ENCODE measurements at regions not wholly inside any gene's neighbourhood (a gene's known extent, or its start where the extent isn't known, plus 50 kb on each side); places are given as distances from the start of the nearest gene placed in this dataset.

DNA sequence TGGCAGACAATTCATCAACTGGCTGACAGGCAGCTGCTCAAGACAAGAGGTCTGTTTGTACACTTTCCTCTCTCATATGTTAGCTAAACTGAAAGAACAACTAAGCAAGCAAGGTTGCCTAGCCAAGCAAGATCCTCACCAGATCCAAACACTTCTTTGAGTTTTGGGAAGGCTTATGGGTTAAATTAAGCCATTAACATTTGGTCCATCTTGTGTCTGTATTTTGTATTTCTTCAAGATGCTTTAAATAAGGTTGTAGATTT lies 170.4 kb upstream of the RAI14 start:
- intact Hi-C loops (cut with DNase I) = loop anchor here (10.0 kb wide), 1 partner anchor 409 kb away; no protein-coding TSS in a partner anchor
- no peaks in the 10 kb centered on the region for H3K27me3 ChIP-seq
- no peak for TF ChIP-seq POLR2A (IDR thresholded peaks at IDR 0.05)
- TF ChIP-seq, protein P1, sequence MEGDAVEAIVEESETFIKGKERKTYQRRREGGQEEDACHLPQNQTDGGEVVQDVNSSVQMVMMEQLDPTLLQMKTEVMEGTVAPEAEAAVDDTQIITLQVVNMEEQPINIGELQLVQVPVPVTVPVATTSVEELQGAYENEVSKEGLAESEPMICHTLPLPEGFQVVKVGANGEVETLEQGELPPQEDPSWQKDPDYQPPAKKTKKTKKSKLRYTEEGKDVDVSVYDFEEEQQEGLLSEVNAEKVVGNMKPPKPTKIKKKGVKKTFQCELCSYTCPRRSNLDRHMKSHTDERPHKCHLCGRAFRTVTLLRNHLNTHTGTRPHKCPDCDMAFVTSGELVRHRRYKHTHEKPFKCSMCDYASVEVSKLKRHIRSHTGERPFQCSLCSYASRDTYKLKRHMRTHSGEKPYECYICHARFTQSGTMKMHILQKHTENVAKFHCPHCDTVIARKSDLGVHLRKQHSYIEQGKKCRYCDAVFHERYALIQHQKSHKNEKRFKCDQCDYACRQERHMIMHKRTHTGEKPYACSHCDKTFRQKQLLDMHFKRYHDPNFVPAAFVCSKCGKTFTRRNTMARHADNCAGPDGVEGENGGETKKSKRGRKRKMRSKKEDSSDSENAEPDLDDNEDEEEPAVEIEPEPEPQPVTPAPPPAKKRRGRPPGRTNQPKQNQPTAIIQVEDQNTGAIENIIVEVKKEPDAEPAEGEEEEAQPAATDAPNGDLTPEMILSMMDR (IDR thresholded peaks at IDR 0.05) = no peak
- H3K27ac ChIP-seq = no peak overlapping the region
- no peak overlapping the region for H3K4me3 ChIP-seq
- DNase-seq = no peak
- H3K9me3 ChIP-seq (replicated peaks in 1 of 3) = no peaks in the 10 kb centered on the region
- no peaks in the 10 kb centered on the region for H3K36me3 ChIP-seq (replicated peaks in 1 of 2)
- H3K4me1 ChIP-seq (replicated peaks in 1 of 2) = peaks cover 0 to 4% of the 10 kb centered on the region in 2 donors

DNA sequence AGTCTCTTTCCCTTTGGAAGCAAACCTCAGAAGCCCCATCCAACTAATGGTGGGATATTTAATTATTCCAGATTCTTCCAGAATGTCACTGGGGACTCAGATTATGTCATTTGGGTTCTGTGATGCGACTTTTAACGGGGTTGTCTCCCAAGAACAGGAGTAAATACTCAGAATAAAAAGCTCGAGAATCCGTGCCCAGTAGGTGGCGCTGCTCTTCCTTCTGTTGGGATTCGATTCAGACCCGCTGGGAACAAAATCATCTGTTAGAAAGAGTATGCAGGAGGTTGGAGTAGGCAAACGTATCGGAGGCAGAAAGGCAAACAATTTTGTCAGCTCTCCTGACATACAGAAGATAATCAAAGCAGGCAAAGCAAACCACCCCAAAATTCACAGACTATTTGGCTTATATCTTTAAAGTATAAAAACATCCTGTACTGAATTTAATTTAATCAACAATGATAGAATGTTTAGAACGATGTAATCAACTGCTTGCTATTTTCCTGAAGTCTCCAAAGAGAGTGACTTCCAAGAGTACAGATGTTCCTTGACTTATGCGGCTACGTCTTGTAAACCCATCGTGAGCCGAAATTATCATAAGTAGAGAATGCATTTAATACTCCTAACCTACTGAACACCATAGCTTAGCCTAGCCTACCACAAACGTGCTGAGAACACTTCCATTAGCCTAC lies 169.8 kb upstream of the RAI14 start:
- intact Hi-C loops (cut with DNase I) = loop anchor here (10.0 kb wide), 1 partner anchor 408 kb away; no protein-coding TSS in a partner anchor
- 18 to 21% (median 20%) methylated on average over 15 of the region's 15 CpGs for WGBS, 4 donors

DNA sequence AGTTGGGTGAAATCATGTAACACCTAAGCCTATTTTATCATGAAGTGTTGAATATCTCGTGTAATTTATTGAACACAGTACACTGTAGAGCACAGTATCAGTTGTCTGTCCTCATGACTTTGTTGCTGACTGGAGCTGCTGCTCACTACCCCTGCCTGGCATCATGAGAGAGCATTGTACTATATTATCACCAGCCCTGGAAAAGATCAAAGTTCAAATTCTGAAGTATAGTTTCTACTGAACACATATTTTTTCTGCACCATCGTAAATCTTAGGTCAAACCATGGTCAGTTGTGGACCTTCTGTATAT lies 169.3 kb upstream of the RAI14 start:
- Histone ChIP-seq H3K4me1 (replicated peaks in 1 of 2) (peaks cover 0 to 4% of the 10 kb centered on the region in 2 donors), H3K27me3 (no peaks in the 10 kb centered on the region), H3K4me3 (no peak overlapping the region), H3K27ac (peak overlapping the region in 1 of 5 donors; percentile 20), H3K9me3 (replicated peaks in 1 of 3) (no peaks in the 10 kb centered on the region), H3K36me3 (replicated peaks in 1 of 2) (no peaks in the 10 kb centered on the region)
- intact Hi-C loops (cut with DNase I) = loop anchor here (10.0 kb wide), 1 partner anchor 408 kb away; no protein-coding TSS in a partner anchor
- DNase-seq = no peak
- WGBS, 4 donors = 38 to 42% (median 39%) methylated on average over 2 of the region's 2 CpGs
- no peak for TF ChIP-seq POLR2A (IDR thresholded peaks at IDR 0.05)
- TF ChIP-seq, protein P1 (IDR thresholded peaks at IDR 0.05) = no peak

More for the DNA sequence above, 169.8 kb upstream of the RAI14 start:
- DNase-seq = peak; percentile 67 to 93 (median 86)
- no peaks in the 10 kb centered on the region for H3K36me3 ChIP-seq (replicated peaks in 1 of 2)
- H3K4me1 ChIP-seq (replicated peaks in 1 of 2) = peaks cover 0 to 4% of the 10 kb centered on the region in 2 donors
- H3K27me3 ChIP-seq = no peaks in the 10 kb centered on the region
- no peaks in the 10 kb centered on the region for H3K9me3 ChIP-seq (replicated peaks in 1 of 3)
- TF ChIP-seq POLR2A (IDR thresholded peaks at IDR 0.05) = no peak
- TF ChIP-seq, protein P1 (IDR thresholded peaks at IDR 0.05) = peak; percentile 72 to 86 (median 82)
- H3K4me3 ChIP-seq = no peak overlapping the region
- H3K27ac ChIP-seq = peak overlapping the region in 1 of 5 donors; percentile 20

DNA sequence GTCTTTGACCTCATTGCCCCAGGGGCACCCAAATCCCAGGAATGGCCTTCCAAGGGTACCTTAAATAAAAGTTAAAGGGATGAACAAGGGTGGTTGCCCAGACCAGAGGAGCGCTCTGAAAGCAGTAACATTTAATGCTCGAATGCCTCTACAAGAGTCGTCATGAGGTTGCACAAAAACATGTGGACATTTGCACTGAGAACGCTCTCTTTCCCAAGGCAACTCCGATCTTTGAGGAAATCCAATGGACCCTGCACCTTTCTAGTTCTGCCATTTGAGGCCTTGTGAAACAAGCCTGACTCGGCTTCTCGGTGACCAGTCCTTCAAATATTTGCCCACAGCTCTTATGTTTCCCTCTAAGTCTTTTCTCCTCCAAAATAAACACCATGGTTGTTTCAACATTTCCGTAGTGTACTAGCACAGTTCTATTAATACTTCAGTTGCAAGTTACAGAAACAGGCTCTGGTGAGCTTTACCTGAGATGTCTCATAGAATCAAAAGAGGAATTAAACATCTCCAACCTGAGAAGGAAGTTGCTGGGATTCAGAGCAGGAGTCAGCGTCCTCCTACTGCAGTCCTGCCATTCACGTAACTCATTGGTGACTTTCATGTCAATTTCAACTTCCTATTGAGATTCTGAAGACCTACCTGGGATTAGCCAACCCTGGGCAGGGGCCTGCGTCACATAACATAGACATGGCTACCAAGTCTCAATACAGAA lies 168.8 kb upstream of the RAI14 start:
- WGBS, 4 donors = 76 to 85% (median 80%) methylated on average over 11 of the region's 11 CpGs
- no peak overlapping the region for H3K4me3 ChIP-seq
- TF ChIP-seq POLR2A (IDR thresholded peaks at IDR 0.05) = no peak
- TF ChIP-seq, protein P1 (IDR thresholded peaks at IDR 0.05) = no peak
- peaks cover 0 to 4% of the 10 kb centered on the region in 2 donors for H3K4me1 ChIP-seq (replicated peaks in 1 of 2)
- no peaks in the 10 kb centered on the region for H3K27me3 ChIP-seq
- H3K27ac ChIP-seq = peak overlapping the region in 1 of 5 donors; percentile 65
- intact Hi-C loops (cut with DNase I) = loop anchor here (10.0 kb wide), 1 partner anchor 407 kb away; no protein-coding TSS in a partner anchor
- no peaks in the 10 kb centered on the region for H3K36me3 ChIP-seq (replicated peaks in 1 of 2)
- no peaks in the 10 kb centered on the region for H3K9me3 ChIP-seq (replicated peaks in 1 of 3)
- no peak for DNase-seq

All from adrenal gland (tissue), 9 donors.